Mesenchymal stem cell (in vitro differentiated cells and primary cell): ENCODE measurements at regions not wholly inside any gene's neighbourhood (a gene's known extent, or its start where the extent isn't known, plus 50 kb on each side); places are given as distances from the start of the nearest gene placed in this dataset.

ENCODE experiments used
- DNase-seq: peaks from one replicate; pipeline ENCODE4 v3.0.0-alpha.2; 2013
- H2AFZ ChIP-seq: one replicate; pipeline ENCODE4 v1.6.1; 2013; ENCODE audit warnings: low read depth, mild to moderate bottlenecking, control low read depth, inconsistent platforms, low read length, moderate library complexity
- H2AK5ac ChIP-seq: 2 replicates; pipeline ENCODE4 v1.6.1; 2013; ENCODE audit warnings: low read length, moderate library complexity, mild to moderate bottlenecking, inconsistent platforms; ENCODE audit not compliant: severe bottlenecking
- H2BK120ac ChIP-seq: one replicate; pipeline ENCODE4 v1.6.1; 2013; ENCODE audit warnings: low read depth, mild to moderate bottlenecking, inconsistent platforms, low read length, moderate library complexity
- H2BK12ac ChIP-seq, 2 experiments: one replicate each; pipeline ENCODE4 v1.6.1; 2013; ENCODE audit warnings: inconsistent platforms in 2 of 2, low read length in 2 of 2, mild to moderate bottlenecking in 2 of 2, moderate library complexity in 2 of 2, control low read depth in 1 of 2
- H2BK15ac ChIP-seq: one replicate; pipeline ENCODE4 v1.6.1; 2013; ENCODE audit warnings: mild to moderate bottlenecking, low read depth, inconsistent platforms; ENCODE audit not compliant: poor library complexity, severe bottlenecking
- H2BK5ac ChIP-seq: 2 replicates; pipeline ENCODE4 v1.6.1; 2013; ENCODE audit warnings: low read depth, mild to moderate bottlenecking, low read length, control low read depth, inconsistent platforms; ENCODE audit not compliant: poor library complexity, severe bottlenecking
- H3K14ac ChIP-seq, 2 experiments: one replicate each; pipeline ENCODE4 v1.6.1; 2013; ENCODE audit warnings: inconsistent platforms in 2 of 2, low read length in 2 of 2, control low read depth in 1 of 2, mild to moderate bottlenecking in 1 of 2, moderate library complexity in 1 of 2
- H3K18ac ChIP-seq, 2 experiments: one replicate each; pipeline ENCODE4 v1.6.1; 2013; ENCODE audit warnings: inconsistent platforms in 2 of 2, low read length in 2 of 2, control low read depth in 1 of 2, low read depth in 1 of 2, mild to moderate bottlenecking in 1 of 2
- H3K23ac ChIP-seq, 2 experiments: one replicate each; pipeline ENCODE4 v1.6.1; 2013; ENCODE audit warnings: inconsistent platforms in 2 of 2, low read length in 2 of 2, mild to moderate bottlenecking in 2 of 2, moderate library complexity in 2 of 2, control low read depth in 1 of 2
- H3K27ac ChIP-seq: 2 replicates; pipeline ENCODE4 v1.5.1; 2013; ENCODE audit warnings: mild to moderate bottlenecking, moderate library complexity, low read length, control low read depth, inconsistent platforms; ENCODE audit not compliant: poor library complexity, severe bottlenecking
- H3K27me3 ChIP-seq, 2 experiments: 2 replicates each; pipeline versions ENCODE4 v1.6.1 to v1.7.0; 2013; ENCODE audit warnings: low read length in 2 of 2, mild to moderate bottlenecking in 2 of 2, moderate library complexity in 2 of 2, control low read depth in 1 of 2, inconsistent platforms in 1 of 2; ENCODE audit not compliant: control insufficient read depth in 1 of 2, insufficient read depth in 1 of 2
- H3K36me3 ChIP-seq, 2 experiments: 2 replicates each; pipeline versions ENCODE4 v1.6.1 to v1.7.0; 2013; ENCODE audit warnings: low read length in 2 of 2, control low read depth in 1 of 2, inconsistent platforms in 1 of 2, low read depth in 1 of 2, mild to moderate bottlenecking in 1 of 2; ENCODE audit not compliant: insufficient read depth in 2 of 2, control insufficient read depth in 1 of 2
- H3K4ac ChIP-seq, 2 experiments: one replicate each; pipeline ENCODE4 v1.6.1; 2013; ENCODE audit warnings: inconsistent platforms in 2 of 2, low read length in 2 of 2, mild to moderate bottlenecking in 2 of 2, moderate library complexity in 2 of 2, control low read depth in 1 of 2, low read depth in 1 of 2
- H3K4me1 ChIP-seq: 2 replicates; pipeline ENCODE4 v1.6.1; 2013; ENCODE audit warnings: low read depth, low read length, control low read depth; ENCODE audit not compliant: control insufficient read depth, insufficient read depth
- H3K4me2 ChIP-seq: 2 replicates; pipeline ENCODE4 v1.6.1; 2013; ENCODE audit warnings: low read length, mild to moderate bottlenecking, inconsistent platforms; ENCODE audit not compliant: poor library complexity, severe bottlenecking
- H3K4me3 ChIP-seq, 2 experiments: 2 replicates each; pipeline versions ENCODE4 v1.5.1 to v1.7.0; 2013; ENCODE audit warnings: low read length in 2 of 2, mild to moderate bottlenecking in 2 of 2, control low read depth in 1 of 2, low read depth in 1 of 2; ENCODE audit not compliant: insufficient read depth in 1 of 2
- H3K79me1 ChIP-seq: replicated peaks from 2 replicates; pipeline ENCODE4 v1.6.1; 2013; ENCODE audit warnings: mild to moderate bottlenecking, control low read depth, low read length, inconsistent platforms; ENCODE audit not compliant: poor library complexity, severe bottlenecking
- H3K9ac ChIP-seq: 2 replicates; pipeline ENCODE4 v1.7.0; 2013; ENCODE audit warnings: mild to moderate bottlenecking, low read length, moderate library complexity
- H3K9me3 ChIP-seq: 2 replicates; pipeline ENCODE4 v1.7.0; 2013; ENCODE audit warnings: mild to moderate bottlenecking, low read length; ENCODE audit not compliant: control insufficient read depth
- H4K8ac ChIP-seq: one replicate; pipeline ENCODE4 v1.6.1; 2013; ENCODE audit warnings: inconsistent platforms, mild to moderate bottlenecking, low read length, moderate library complexity
- H4K91ac ChIP-seq: one replicate; pipeline ENCODE4 v1.6.1; 2013; ENCODE audit warnings: mild to moderate bottlenecking, low read length, inconsistent platforms
- WGBS: methylation state at CpG from one replicate; pipeline ENCODE4 v1.1.7; 2013; ENCODE audit warnings: mixed read lengths; 5-methylcytosine and 5-hydroxymethylcytosine counted together

GRCh38 chr14:58876608-58877007 lies 238.8 kb downstream of the DACT1 start:
- Histone ChIP-seq H3K23ac (no peak overlapping the region), H3K27me3 (peaks cover 0 to 30% of the 10 kb centered on the region in 2 experiments), H2AFZ (no peak overlapping the region), H3K4me1 (no peaks in the 10 kb centered on the region), H2BK12ac (no peak overlapping the region), H2AK5ac (no peak overlapping the region), H3K18ac (no peak overlapping the region), H3K27ac (no peak overlapping the region), H3K36me3 (no peaks in the 10 kb centered on the region), H4K91ac (no peak overlapping the region), H3K4ac (no peak overlapping the region), H2BK15ac (no peak overlapping the region), H4K8ac (no peak overlapping the region), H3K79me1 (no peaks in the 10 kb centered on the region), H3K9ac (no peak overlapping the region), H2BK120ac (no peak overlapping the region), H3K4me3 (no peak overlapping the region), H3K9me3 (no peaks in the 10 kb centered on the region), H3K4me2 (no peak overlapping the region), H2BK5ac (no peak overlapping the region), H3K14ac (no peak overlapping the region)
- peak; percentile 36 for DNase-seq

GRCh38 chr14:58878439-58879139 lies 240.8 kb downstream of the DACT1 start:
- H2BK5ac ChIP-seq: no peak overlapping the region

GRCh38 chr14:58881433-58881832 lies 243.7 kb downstream of the DACT1 start:
- Histone ChIP-seq H2AFZ (no peak overlapping the region), H3K9ac (no peak overlapping the region), H3K27ac (no peak overlapping the region), H4K8ac (no peak overlapping the region), H3K4ac (no peak overlapping the region), H3K4me1 (peaks cover 3% of the 10 kb centered on the region), H3K14ac (no peak overlapping the region), H2BK120ac (no peak overlapping the region), H3K4me3 (no peak overlapping the region), H2BK5ac (no peak overlapping the region), H3K9me3 (no peaks in the 10 kb centered on the region), H3K27me3 (peaks cover 0 to 56% of the 10 kb centered on the region in 2 experiments), H2AK5ac (no peak overlapping the region), H2BK15ac (no peak overlapping the region), H3K18ac (no peak overlapping the region), H4K91ac (no peak overlapping the region), H3K23ac (no peak overlapping the region), H2BK12ac (no peak overlapping the region), H3K36me3 (no peaks in the 10 kb centered on the region), H3K79me1 (no peaks in the 10 kb centered on the region), H3K4me2 (no peak overlapping the region)
- WGBS: no CpG with 5 or more reads among the region's 1 CpG
- DNase-seq: no peak

More at GRCh38 chr14:58878439-58879139, 240.8 kb downstream of the DACT1 start:
- no peak overlapping the region for H3K4me2 ChIP-seq
- H3K27me3 ChIP-seq: peaks cover 0 to 30% of the 10 kb centered on the region in 2 experiments
- H2AK5ac ChIP-seq: no peak overlapping the region
- peaks cover 3% of the 10 kb centered on the region for H3K4me1 ChIP-seq
- DNase-seq: no peak
- H3K18ac ChIP-seq: no peak overlapping the region
- no peak overlapping the region for H3K14ac ChIP-seq
- no peak overlapping the region for H2BK15ac ChIP-seq
- no peak overlapping the region for H3K4ac ChIP-seq
- no peak overlapping the region for H4K91ac ChIP-seq
- no peaks in the 10 kb centered on the region for H3K9me3 ChIP-seq
- no peak overlapping the region for H3K27ac ChIP-seq
- no peak overlapping the region for H2AFZ ChIP-seq
- H3K4me3 ChIP-seq: no peak overlapping the region
- no peak overlapping the region for H2BK12ac ChIP-seq
- H4K8ac ChIP-seq: no peak overlapping the region
- no peak overlapping the region for H3K9ac ChIP-seq
- H3K36me3 ChIP-seq: no peaks in the 10 kb centered on the region
- no peak overlapping the region for H2BK120ac ChIP-seq
- H3K79me1 ChIP-seq: no peaks in the 10 kb centered on the region
- H3K23ac ChIP-seq: no peak overlapping the region
- whole genome bisulfite sequencing: 85% methylated on average over 2 of the region's 2 CpGs

- H2AFZ ChIP-seq: no peak overlapping the region
- no peak overlapping the region for H2AK5ac ChIP-seq
- no peak overlapping the region for H3K23ac ChIP-seq
- no peak overlapping the region for H2BK120ac ChIP-seq
- H4K8ac ChIP-seq: no peak overlapping the region
- no peak overlapping the region for H3K14ac ChIP-seq
- no peaks in the 10 kb centered on the region for H3K79me1 ChIP-seq
- no peak overlapping the region for H2BK15ac ChIP-seq
- peaks cover 0 to 59% of the 10 kb centered on the region in 2 experiments for H3K27me3 ChIP-seq
- no peak overlapping the region for H3K4ac ChIP-seq
- H3K27ac ChIP-seq: no peak overlapping the region
- no peak overlapping the region for H3K4me2 ChIP-seq
- 31% methylated on average over 3 of the region's 4 CpGs for WGBS
- no peak overlapping the region for H3K18ac ChIP-seq
- no peak overlapping the region for H4K91ac ChIP-seq
- no peaks in the 10 kb centered on the region for H3K9me3 ChIP-seq
- H3K4me1 ChIP-seq: peaks cover 4% of the 10 kb centered on the region
- no peak overlapping the region for H3K9ac ChIP-seq
- peak; percentile 52 for DNase-seq
- H3K36me3 ChIP-seq: no peaks in the 10 kb centered on the region
- H2BK12ac ChIP-seq: no peak overlapping the region
- no peak overlapping the region for H2BK5ac ChIP-seq
- no peak overlapping the region for H3K4me3 ChIP-seq
These were observed 244.8 kb downstream of the DACT1 start for GRCh38 chr14:58882577-58883018.
